GM23338 (cell line): ENCODE measurements at regions not wholly inside any gene's neighbourhood (a gene's known extent, or its start where the extent isn't known, plus 50 kb on each side); places are given as distances from the start of the nearest gene placed in this dataset.

Experiments used
- ATAC-seq: fragments of 200-7000 bp; cut with Tn5 transposase; 3 replicates; pipeline ENCODE4 v1.9.1; 2020
- DNase-seq: peaks from one replicate; pipeline ENCODE4 v3.0.0-alpha.2; 2015; ENCODE audit warnings: low spot score
- H2AFZ ChIP-seq: fragments of 200-600 bp; sonication (generic); 2 replicates; pipeline ENCODE4 v1.8.0; 2016; ENCODE audit warnings: antibody characterized with exemption, mild to moderate bottlenecking, moderate library complexity
- H3F3A ChIP-seq: fragments of 200-600 bp; sonication (generic); replicated peaks from 2 replicates; pipeline ENCODE4 v1.8.0; 2017; ENCODE audit warnings: antibody characterized with exemption, mixed run types, low read depth
- H3K27ac ChIP-seq: fragments of 200-600 bp; sonication (generic); 2 replicates; pipeline ENCODE4 v1.6.1; 2016; ENCODE audit warnings: low read depth
- H3K27me3 ChIP-seq: fragments of 200-600 bp; sonication (generic); 2 replicates; pipeline ENCODE4 v1.8.0; 2016; ENCODE audit warnings: mild to moderate bottlenecking, mixed run types, moderate library complexity; ENCODE audit not compliant: insufficient read depth
- H3K36me3 ChIP-seq: fragments of 200-600 bp; sonication (generic); 2 replicates; pipeline ENCODE4 v1.8.0; 2016; ENCODE audit warnings: mild to moderate bottlenecking; ENCODE audit not compliant: insufficient read depth
- H3K4me1 ChIP-seq: fragments of 200-600 bp; sonication (generic); 2 replicates; pipeline ENCODE4 v1.8.0; 2016; ENCODE audit warnings: mild to moderate bottlenecking, moderate library complexity; ENCODE audit not compliant: insufficient read depth
- H3K4me2 ChIP-seq: fragments of 200-600 bp; sonication (generic); 2 replicates; pipeline ENCODE4 v1.7.1; 2017; ENCODE audit warnings: mixed run types
- H3K4me3 ChIP-seq: fragments of 200-600 bp; sonication (generic); 2 replicates; pipeline ENCODE4 v1.6.1; 2016; ENCODE audit warnings: mixed run types
- H3K79me2 ChIP-seq: fragments of 200-600 bp; sonication (generic); replicated peaks from 2 replicates; pipeline ENCODE4 v1.8.0; 2017; ENCODE audit warnings: mild to moderate bottlenecking; ENCODE audit not compliant: insufficient read depth
- H3K9me2 ChIP-seq: fragments of 200-600 bp; sonication (generic); 2 replicates; pipeline ENCODE4 v1.8.0; 2017; ENCODE audit not compliant: insufficient read depth
- H4K20me1 ChIP-seq: fragments of 200-600 bp; sonication (generic); replicated peaks from 2 replicates; pipeline ENCODE4 v1.8.0; 2017; ENCODE audit warnings: mild to moderate bottlenecking; ENCODE audit not compliant: insufficient read depth
- H3K27ac Mint-ChIP-seq: 2 replicates; pipeline ENCODE4 v1.8.0; 2020; ENCODE audit warnings: inconsistent platforms, mild to moderate bottlenecking, moderate library complexity, mixed read lengths
- H3K27me3 Mint-ChIP-seq: 3 replicates; pipeline ENCODE4 v1.8.0; 2022; ENCODE audit warnings: low read depth, mild to moderate bottlenecking, moderate library complexity, mixed read lengths, inconsistent platforms; ENCODE audit not compliant: insufficient read depth, poor library complexity
- H3K36me3 Mint-ChIP-seq: 3 replicates; pipeline ENCODE4 v1.8.0; 2021; ENCODE audit warnings: low read depth, mild to moderate bottlenecking, inconsistent platforms, moderate library complexity, mixed read lengths
- H3K4me1 Mint-ChIP-seq: 3 replicates; pipeline ENCODE4 v1.8.0; 2020; ENCODE audit warnings: mild to moderate bottlenecking, inconsistent platforms, mixed read lengths
- H3K4me3 Mint-ChIP-seq: 3 replicates; pipeline ENCODE4 v1.8.0; 2021; ENCODE audit warnings: moderate library complexity, mild to moderate bottlenecking, inconsistent platforms, mixed read lengths
- H3K9me3 Mint-ChIP-seq: 3 replicates; pipeline ENCODE4 v1.8.0; 2020; ENCODE audit warnings: moderate library complexity, mild to moderate bottlenecking, inconsistent platforms, mixed read lengths
- CTCF ChIP-seq, 2 experiments: fragments of 200-600 bp in 1 of 2; sonication (generic) in 1 of 2; conservative IDR thresholded peaks; 2 replicates each; pipeline versions ENCODE4 v1.5.1 to v1.6.1; 2016 to 2017; ENCODE audit warnings: antibody characterized with exemption in 2 of 2, low read depth in 2 of 2, mild to moderate bottlenecking in 2 of 2, moderate library complexity in 1 of 2
- ETS1 ChIP-seq: IDR thresholded peaks from 2 replicates; pipeline ENCODE4 v1.6.1; 2016; ENCODE audit warnings: antibody characterized with exemption
- EZH2 ChIP-seq: fragments of 200-600 bp; sonication (generic); IDR thresholded peaks from one replicate; pipeline ENCODE4 v1.8.0; 2017; ENCODE audit warnings: antibody characterized with exemption, mild to moderate bottlenecking, low read depth; ENCODE audit not compliant: unreplicated experiment
- EZH2phosphoT487 ChIP-seq: fragments of 200-600 bp; sonication (generic); IDR thresholded peaks from one replicate; pipeline ENCODE4 v1.8.1; 2018; ENCODE audit warnings: antibody characterized with exemption; ENCODE audit not compliant: unreplicated experiment
- JUNB ChIP-seq: IDR thresholded peaks from one replicate; pipeline ENCODE4 v1.6.1; 2016; ENCODE audit warnings: antibody characterized with exemption; ENCODE audit not compliant: unreplicated experiment
- POLR2AphosphoS5 ChIP-seq: IDR thresholded peaks from 2 replicates; pipeline ENCODE4 v1.6.1; 2016; ENCODE audit warnings: antibody characterized with exemption, low read depth
- STAT1 ChIP-seq: IDR thresholded peaks from one replicate; pipeline ENCODE4 v1.6.1; 2016; ENCODE audit warnings: antibody characterized with exemption; ENCODE audit not compliant: unreplicated experiment
- ZNF114 ChIP-seq: fragments of 250-450 bp; sonication (Bioruptor Pico); IDR thresholded peaks from 2 replicates; pipeline ENCODE4 v1.5.0; 2020; ENCODE audit warnings: mild to moderate bottlenecking, moderate library complexity
- ZNF462 ChIP-seq: fragments of 250-450 bp; sonication (Bioruptor Pico); IDR thresholded peaks from 2 replicates; pipeline ENCODE4 v1.5.0; 2020; ENCODE audit warnings: mild to moderate bottlenecking, moderate library complexity

GRCh38 chr12:58470266-58471010, 449.9 kb downstream of the LRIG3 start:
- no peak overlapping the region for H3K27ac ChIP-seq
- Mint-ChIP-seq H3K9me3 (peaks cover 27% of the 10 kb centered on the region), H3K4me1 (no peaks in the 10 kb centered on the region), H3K27me3 (no peaks in the 10 kb centered on the region), H3K27ac (no peak overlapping the region), H3K4me3 (no peak overlapping the region), H3K36me3 (peaks cover 18% of the 10 kb centered on the region; the same call in 2 of the 3 replicates)
- DNase-seq = no peak
- H3F3A ChIP-seq = no peaks in the 10 kb centered on the region
- H3K27me3 ChIP-seq = no peaks in the 10 kb centered on the region
- no peaks in the 10 kb centered on the region for H4K20me1 ChIP-seq
- H3K79me2 ChIP-seq = no peaks in the 10 kb centered on the region
- TF ChIP-seq ZNF114 (CRISPR knock-in tag) (no peak), EZH2 (no peak), POLR2AphosphoS5 (no peak), ETS1 (no peak), ZNF462 (CRISPR knock-in tag) (no peak), CTCF (conservative IDR thresholded peaks at IDR 0.05; ENCODE audit: low read depth in 2 of 2) (no peak), JUNB (no peak), EZH2phosphoT487 (no peak), STAT1 (no peak)
- H3K4me1 ChIP-seq = no peaks in the 10 kb centered on the region
- H3K9me2 ChIP-seq = no peaks in the 10 kb centered on the region; the same call in 1 of the 2 replicates
- H2AFZ ChIP-seq = no peak overlapping the region
- no peak overlapping the region for H3K4me2 ChIP-seq
- H3K36me3 ChIP-seq = 0 out of 2 replicates have a peak, but pooled peaks cover 3% of the 10 kb centered on the region
- no peak for ATAC-seq
- no peak overlapping the region for H3K4me3 ChIP-seq
